ENCODE measurements at regions not wholly inside any gene's neighbourhood (a gene's known extent, or its start where the extent isn't known, plus 50 kb on each side); places are given as distances from the start of the nearest gene placed in this dataset.

DNA sequence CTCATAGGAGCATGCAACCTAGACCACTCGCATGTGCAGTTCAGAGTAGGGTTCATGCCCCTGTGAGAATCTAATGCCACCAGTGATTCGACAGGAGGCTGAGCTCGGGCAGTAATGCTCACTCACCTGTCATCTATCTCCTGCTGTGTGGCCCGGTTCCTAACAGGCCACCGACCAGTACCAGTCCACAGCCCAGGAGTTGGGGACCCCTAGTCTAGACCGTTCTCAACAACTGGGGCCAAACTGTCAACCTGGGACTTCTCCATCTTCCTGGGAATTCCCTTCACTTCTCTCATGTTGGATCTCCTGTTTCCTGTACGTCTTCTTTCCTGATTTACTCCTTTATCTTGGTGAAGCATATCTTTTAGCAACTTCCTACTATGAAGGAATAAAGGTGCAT, 79.4 kb upstream of the HELT start:
- TF ChIP-seq HDAC2 (CRISPR knock-in tag; IDR thresholded peaks at IDR 0.05) (no peak), ZNF121 (CRISPR knock-in tag; IDR thresholded peaks at IDR 0.05) (no peak), MXD4 (CRISPR knock-in tag; IDR thresholded peaks at IDR 0.05) (no peak), MYC (CRISPR knock-in tag; IDR thresholded peaks at IDR 0.05; ENCODE audit: borderline replicate concordance) (no peak), ZBTB1 (CRISPR knock-in tag; IDR thresholded peaks at IDR 0.05; ENCODE audit: borderline replicate concordance) (no peak), ZNF333 (CRISPR knock-in tag; IDR thresholded peaks at IDR 0.05; ENCODE audit: borderline replicate concordance) (no peak)
- TF ChIP-seq, protein P1, sequence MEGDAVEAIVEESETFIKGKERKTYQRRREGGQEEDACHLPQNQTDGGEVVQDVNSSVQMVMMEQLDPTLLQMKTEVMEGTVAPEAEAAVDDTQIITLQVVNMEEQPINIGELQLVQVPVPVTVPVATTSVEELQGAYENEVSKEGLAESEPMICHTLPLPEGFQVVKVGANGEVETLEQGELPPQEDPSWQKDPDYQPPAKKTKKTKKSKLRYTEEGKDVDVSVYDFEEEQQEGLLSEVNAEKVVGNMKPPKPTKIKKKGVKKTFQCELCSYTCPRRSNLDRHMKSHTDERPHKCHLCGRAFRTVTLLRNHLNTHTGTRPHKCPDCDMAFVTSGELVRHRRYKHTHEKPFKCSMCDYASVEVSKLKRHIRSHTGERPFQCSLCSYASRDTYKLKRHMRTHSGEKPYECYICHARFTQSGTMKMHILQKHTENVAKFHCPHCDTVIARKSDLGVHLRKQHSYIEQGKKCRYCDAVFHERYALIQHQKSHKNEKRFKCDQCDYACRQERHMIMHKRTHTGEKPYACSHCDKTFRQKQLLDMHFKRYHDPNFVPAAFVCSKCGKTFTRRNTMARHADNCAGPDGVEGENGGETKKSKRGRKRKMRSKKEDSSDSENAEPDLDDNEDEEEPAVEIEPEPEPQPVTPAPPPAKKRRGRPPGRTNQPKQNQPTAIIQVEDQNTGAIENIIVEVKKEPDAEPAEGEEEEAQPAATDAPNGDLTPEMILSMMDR (CRISPR knock-in tag; IDR thresholded peaks at IDR 0.05): no peak
- TF ChIP-seq, protein P2, sequence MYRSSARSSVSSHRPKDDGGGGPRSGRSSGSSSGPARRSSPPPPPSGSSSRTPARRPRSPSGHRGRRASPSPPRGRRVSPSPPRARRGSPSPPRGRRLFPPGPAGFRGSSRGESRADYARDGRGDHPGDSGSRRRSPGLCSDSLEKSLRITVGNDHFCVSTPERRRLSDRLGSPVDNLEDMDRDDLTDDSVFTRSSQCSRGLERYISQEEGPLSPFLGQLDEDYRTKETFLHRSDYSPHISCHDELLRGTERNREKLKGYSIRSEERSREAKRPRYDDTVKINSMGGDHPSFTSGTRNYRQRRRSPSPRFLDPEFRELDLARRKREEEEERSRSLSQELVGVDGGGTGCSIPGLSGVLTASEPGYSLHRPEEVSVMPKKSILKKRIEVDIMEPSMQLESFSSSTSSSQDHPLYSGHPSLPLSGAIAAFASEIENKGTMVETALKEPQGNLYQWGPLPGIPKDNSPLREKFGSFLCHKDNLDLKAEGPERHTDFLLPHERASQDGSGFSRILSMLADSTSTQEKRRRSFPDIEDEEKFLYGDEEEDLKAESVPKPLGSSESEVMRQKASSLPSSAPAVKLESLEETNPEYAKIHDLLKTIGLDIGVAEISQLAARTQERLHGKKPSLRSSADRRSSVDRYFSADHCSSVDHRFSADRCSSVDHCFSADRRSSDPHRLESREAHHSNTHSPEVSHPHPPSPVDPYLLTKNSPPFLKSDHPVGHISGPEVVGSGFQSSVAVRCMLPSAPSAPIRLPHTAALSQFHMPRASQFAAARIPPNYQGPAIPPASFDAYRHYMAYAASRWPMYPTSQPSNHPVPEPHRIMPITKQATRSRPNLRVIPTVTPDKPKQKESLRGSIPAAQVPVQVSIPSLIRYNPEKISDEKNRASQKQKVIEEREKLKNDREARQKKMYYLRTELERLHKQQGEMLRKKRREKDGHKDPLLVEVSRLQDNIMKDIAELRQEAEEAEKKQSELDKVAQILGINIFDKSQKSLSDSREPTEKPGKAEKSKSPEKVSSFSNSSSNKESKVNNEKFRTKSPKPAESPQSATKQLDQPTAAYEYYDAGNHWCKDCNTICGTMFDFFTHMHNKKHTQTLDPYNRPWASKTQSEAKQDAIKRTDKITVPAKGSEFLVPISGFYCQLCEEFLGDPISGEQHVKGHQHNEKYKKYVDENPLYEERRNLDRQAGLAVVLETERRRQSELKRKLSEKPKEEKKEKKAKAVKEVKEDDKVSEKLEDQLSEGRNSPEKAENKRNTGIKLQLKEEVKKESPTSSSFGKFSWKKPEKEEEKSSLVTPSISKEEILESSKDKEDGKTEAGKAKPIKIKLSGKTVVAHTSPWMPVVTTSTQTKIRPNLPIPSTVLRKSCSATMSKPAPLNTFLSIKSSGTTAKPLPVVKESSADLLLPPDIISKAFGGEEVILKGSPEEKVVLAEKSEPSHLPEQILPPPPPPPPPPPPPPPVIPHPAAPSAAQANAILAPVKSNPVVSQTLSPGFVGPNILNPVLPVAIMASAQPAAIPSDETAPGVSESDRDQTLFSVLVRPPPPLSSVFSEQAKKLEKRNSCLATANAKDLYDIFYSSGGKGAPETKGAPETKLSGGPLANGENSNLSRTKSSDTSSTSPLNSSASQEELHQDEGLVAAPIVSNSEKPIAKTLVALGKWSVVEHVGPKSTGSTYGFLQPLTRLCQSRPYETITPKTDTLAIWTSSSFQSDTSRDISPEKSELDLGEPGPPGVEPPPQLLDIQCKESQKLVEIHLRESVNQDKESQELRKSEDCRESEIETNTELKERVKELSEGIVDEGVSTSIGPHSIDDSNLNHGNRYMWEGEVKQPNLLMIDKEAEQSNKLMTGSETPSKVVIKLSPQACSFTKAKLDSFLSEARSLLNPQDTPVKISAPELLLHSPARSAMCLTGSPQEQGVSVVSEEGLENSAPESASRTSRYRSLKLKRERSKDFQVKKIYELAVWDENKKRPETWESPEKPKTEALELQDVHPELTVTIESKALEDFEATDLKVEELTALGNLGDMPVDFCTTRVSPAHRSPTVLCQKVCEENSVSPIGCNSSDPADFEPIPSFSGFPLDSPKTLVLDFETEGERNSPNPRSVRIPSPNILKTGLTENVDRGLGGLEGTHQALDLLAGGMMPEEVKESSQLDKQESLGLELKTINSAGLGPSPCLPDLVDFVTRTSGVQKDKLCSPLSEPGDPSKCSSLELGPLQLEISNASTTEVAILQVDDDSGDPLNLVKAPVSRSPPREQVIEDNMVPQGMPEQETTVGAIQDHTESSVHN (CRISPR knock-in tag; IDR thresholded peaks at IDR 0.05): no peak
- intact Hi-C loops (cut with micrococcal nuclease; ENCODE audit: unreplicated experiment) (no loop called here), in situ Hi-C loops (cut with HindIII; ENCODE audit: extremely low pct_ligation_motif_present, low pct_unique_long_range_greater_than_20kb) (no loop called here)
- Histone ChIP-seq H3K4me3 (replicated peaks in 1 of 3; ENCODE audit: insufficient read depth in 1 of 3, low read depth in 2 of 3, low read length in 3 of 3) (no peak overlapping the region), H3K79me2 (ENCODE audit: insufficient read depth, low read length) (no peaks in the 10 kb centered on the region), H3K4me2 (ENCODE audit: low read depth, low read length) (no peak overlapping the region), H3K27ac (ENCODE audit: extremely low read length, insufficient read depth, low read length) (no peak overlapping the region), H3K9me3 (ENCODE audit: low read length) (no peaks in the 10 kb centered on the region), H4K20me1 (ENCODE audit: insufficient read depth, low read length) (no peaks in the 10 kb centered on the region), H2AFZ (ENCODE audit: low read length) (no peak overlapping the region), H3K4me1 (ENCODE audit: insufficient read depth, low read length) (peaks cover 9% of the 10 kb centered on the region; the same call in 1 of the 2 replicates), H3K27me3 (ENCODE audit: control insufficient read depth in 1 of 2, insufficient read depth in 2 of 2, low read length in 2 of 2) (peaks cover 0 to 3% of the 10 kb centered on the region in 2 experiments; a peak in 2 of 5 replicates), H3K36me3 (replicated peaks in 1 of 2; ENCODE audit: control insufficient read depth in 1 of 2, insufficient read depth in 2 of 2, low read length in 2 of 2) (no peaks in the 10 kb centered on the region), H3K9ac (ENCODE audit: insufficient read depth, low read depth, low read length) (no peak overlapping the region)
- no peak for DNase-seq (ENCODE audit: low spot score)
- ChIA-PET CTCF (ENCODE audit: low intra/inter-chr PET ratio, low total read pairs) (no interaction called here), POLR2A (no interaction called here)
- ATAC-seq: no peak
- no TSS peak for BruUV-seq (replicated peaks)
- FAIRE-seq: no peak
- WGBS (ENCODE audit: low lambda C conversion rate): 56% methylated on average over 5 of the region's 7 CpGs

Data from HepG2 (cell line).